ENCODE measurements at regions not wholly inside any gene's neighbourhood (a gene's known extent, or its start where the extent isn't known, plus 50 kb on each side); places are given as distances from the start of the nearest gene placed in this dataset.

GRCh38 chr3:186487819-186488218 is 56.4 kb downstream of the CRYGS start:
- DNase-seq (ENCODE audit: low read depth), result no peak

- DNase-seq (ENCODE audit: low read depth), result no peak
Measured at GRCh38 chr3:186487037-186487436, 57.1 kb downstream of the CRYGS start.

GRCh38 chr3:186483611-186484340 is 60.4 kb downstream of the CRYGS start:
- no peak for DNase-seq (ENCODE audit: low read depth)

- DNase-seq (ENCODE audit: low read depth), result no peak
Measured at GRCh38 chr3:186481526-186481925, 62.7 kb downstream of the CRYGS start.

DNA sequence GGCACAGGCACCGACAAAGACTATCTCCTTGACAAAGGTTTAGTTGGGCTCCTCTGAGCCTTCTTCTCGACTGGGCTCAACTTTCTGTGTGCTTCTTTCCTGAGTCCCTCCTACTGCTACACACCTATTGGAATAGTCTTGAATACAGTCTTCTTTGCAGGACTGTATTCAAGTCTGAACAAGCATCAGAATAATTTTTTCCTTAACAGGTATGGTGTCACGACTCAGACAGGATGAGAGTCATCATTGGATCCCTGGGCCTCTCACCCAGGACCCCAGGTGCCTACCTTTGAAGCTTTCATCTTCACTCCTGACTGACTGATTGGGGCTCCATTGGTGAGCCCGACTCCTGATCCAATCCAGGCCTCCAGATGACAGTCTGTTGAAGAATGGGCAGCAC is 66.3 kb downstream of the CRYGS start:
- DNase-seq (ENCODE audit: low read depth), result no peak

GRCh38 chr3:186477033-186477432 is 67.1 kb downstream of the CRYGS start:
- DNase-seq (ENCODE audit: low read depth), result no peak

DNA sequence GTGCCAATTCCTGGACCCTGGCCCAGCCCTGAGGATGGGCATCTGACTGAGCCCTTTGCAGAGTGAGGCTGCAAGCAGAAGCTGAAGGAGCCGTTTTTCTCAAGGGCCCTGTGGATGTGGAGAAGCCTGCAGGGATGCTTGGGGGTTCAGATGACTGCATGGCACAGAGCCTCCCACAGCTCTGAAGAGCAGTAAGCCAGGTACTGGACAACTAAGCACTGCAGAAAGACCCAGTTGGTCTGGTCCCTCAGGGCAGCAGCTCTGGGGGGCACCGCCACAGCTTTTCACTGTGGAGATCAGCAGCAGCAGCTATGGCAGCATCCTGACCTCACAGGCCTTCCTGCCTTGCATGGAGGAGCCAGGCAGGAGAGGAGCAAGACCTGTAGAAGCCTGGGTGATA is 67.6 kb downstream of the CRYGS start:
- DNase-seq (ENCODE audit: low read depth), result no peak

DNA sequence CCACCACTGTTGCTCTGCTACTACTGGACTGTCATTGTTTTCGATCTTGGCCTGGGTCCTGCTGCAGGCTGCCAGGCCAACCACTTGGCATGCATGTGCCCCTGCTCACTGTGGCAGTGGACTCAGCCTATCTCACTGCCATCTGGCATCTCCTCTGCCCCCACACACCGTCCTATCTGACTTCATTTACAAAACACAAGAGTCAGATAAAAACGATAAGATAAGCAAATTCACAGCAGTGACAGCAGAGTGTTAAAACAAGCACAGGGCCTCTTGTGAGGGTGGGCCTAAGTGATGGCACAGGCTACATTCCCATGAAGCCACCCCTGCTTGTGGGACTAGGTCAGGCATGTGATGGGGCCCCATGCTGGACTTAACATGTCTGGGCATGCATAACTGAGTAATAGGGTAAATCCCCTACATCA is 68.1 kb downstream of the CRYGS start:
- DNase-seq (ENCODE audit: low read depth), result no peak

GRCh38 chr3:186473166-186473565 is 71.0 kb downstream of the CRYGS start:
- DNase-seq (ENCODE audit: low read depth), result no peak

DNA sequence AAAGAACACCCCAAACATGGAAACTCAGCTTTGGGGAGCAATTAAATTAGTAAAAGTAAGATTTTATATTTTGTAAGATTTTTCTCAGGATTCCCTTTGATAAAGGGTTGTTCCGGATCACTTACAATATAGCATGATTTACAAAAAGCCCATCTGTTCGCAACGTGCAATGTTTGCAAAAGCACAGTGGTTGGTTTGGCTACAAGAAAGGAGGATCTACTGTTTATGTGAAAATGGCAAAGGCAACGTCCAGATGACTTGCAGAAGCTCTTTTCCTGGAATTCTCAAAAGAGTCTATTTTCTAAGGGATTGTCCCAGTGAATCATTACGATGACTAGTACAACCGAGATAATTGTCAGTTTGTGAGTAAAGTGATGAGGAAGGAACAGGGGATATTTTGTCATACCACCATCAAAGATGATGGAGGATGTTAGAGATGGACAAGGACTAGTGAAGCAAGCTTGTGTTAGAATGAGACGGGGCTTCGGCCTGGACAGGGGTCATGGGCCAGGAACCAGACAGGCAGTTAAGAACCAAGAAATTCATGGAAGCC is 71.6 kb downstream of the CRYGS start:
- no peak for DNase-seq (ENCODE audit: low read depth)

DNA sequence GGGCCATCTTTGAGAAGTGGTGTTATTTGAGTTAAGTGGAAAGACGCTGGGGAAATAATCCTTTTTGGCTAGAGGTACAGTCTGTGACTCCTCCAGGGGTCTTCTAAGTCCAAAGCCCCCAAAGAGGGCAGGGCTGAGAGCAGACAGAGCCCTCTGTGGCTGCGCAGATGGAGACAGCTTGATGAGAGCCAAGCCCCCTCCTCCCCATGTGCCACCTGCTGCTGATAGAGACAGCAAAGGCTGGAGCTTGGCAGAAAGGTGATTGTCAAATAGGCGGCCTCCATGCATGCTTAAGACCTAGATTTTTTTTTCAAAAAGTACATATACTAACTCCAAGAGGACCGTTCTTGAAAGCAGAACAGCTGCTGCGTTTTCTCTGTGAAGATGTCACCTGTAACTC is 72.4 kb downstream of the CRYGS start:
- DNase-seq (ENCODE audit: low read depth), result no peak

DNA sequence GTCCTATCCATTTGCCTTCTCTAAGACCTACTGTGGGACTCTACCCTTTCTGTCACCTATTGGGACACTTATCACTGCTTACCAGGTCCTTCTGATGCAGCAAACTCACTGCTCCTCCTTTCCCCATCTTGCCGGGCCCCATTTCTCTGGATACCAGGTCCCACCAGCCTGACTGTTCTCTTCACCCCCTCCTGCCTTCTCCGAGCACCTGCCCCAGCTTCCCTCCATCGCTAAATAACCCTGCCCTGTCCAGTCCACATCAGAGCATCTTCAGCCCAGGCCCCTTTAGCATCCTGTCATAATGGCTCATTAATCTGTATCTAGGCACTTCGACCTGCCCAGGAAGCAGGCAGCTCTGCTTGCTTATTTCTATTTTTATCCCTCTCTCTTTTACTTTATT is 74.7 kb downstream of the CRYGS start:
- DNase-seq (ENCODE audit: low read depth), result no peak

DNA sequence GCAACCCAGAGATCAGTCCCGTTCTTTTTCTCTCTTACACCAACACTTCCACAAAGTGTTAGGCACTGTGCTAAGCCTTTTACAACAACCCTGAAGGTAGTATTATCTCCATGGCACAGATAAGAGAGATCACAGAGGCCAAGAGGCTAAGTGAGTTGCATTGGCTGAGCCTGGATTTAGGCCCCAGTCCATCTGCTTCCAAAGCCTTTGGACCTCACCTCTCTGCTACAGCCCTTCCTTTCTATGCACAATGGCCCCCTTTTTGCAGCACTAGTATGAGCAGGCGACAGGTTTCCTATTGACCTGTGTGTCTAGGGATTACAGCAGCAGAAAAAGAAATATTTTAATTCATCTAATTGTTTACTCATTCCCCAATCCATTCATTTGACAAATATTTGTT is 76.2 kb downstream of the CRYGS start:
- no peak for DNase-seq (ENCODE audit: low read depth)

DNA sequence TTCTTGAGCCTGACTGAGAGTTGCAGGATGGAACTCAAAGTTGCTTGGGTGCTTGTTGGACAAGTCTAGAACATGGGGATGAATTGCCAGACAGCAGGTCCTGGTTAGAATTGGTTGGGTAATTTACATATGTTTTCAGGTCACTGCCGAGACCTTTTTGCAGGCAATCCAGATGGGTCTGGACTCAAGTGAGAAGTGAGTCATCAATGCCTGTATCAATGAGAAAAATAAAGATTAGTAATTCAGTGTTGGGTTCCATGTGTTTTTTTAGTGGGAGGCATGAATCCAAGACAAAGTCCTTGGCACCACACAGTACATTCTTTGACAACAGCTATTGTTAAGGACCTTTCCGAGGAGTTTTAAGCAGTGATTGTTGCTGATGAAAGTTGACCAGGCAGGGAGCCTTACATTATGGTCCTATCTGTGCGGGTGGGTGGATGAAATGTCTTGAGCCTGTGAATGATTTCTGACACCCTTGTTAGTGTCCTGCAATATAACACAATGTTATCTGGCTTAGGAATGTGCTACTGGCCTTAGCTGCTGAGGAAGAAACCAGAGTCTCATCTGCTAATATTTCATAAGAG is 77.7 kb downstream of the CRYGS start:
- DNase-seq (ENCODE audit: low read depth), result no peak

- no peak for DNase-seq (ENCODE audit: low read depth)
Measured at GRCh38 chr3:186465508-186465907, 78.7 kb downstream of the CRYGS start.

- no peak for DNase-seq (ENCODE audit: low read depth)
Measured at GRCh38 chr3:186464424-186465093, 79.6 kb downstream of the CRYGS start.

DNA sequence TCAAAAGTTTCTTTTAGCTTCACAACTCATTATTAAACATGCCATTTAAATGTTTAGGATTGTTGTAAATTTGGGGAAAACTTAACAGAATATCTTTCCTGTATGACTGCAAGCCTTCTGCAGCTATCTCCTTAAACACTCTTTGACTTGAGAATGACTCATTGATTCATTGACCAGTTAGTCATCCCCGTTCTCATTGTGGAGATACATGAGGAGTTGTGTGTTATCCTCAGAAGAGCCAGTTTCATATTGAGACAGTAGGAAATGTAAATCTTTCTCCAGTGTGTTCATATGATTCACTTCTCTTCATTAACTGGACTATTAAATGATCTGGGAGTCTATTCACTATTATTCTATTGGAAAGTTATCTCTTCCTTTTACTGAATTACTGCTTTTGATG is 83.0 kb downstream of the CRYGS start:
- DNase-seq (ENCODE audit: low read depth), result no peak

- no peak for DNase-seq (ENCODE audit: low read depth)
Measured at GRCh38 chr3:186459108-186459467, 85.1 kb downstream of the CRYGS start.

GRCh38 chr3:186458306-186459107 is 85.7 kb downstream of the CRYGS start:
- peak; percentile 6 for DNase-seq (ENCODE audit: low read depth)

DNA sequence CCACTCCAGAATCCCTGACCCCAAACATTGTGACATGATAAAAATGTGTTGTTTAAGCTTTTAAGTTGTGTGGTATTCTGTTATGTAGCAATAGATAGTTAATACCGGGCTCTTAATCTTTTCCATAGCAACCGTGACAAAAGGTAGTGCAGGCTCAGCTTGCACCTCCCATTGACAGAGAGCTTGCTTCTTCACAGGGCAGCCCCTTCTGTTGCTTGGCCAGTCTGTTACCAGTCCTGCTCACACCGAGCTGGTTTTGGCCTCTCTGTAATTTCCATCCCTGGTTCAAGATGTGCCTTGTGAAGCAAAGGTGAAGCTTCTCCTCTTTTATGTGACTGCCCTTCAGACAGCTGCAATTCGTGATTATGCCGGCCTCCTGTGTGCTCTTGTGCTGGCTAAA is 86.9 kb downstream of the CRYGS start:
- no peak for DNase-seq (ENCODE audit: low read depth)

GRCh38 chr3:186456731-186457191 is 87.4 kb downstream of the CRYGS start:
- DNase-seq (ENCODE audit: low read depth), result no peak

Data from myocyte (in vitro differentiated cells).